ENCODE measurements at regions not wholly inside any gene's neighbourhood (a gene's known extent, or its start where the extent isn't known, plus 50 kb on each side); places are given as distances from the start of the nearest gene placed in this dataset.
A peak's percentile ranks its signal among the peaks of the same experiment; 100 is the strongest.

GRCh38 chr13:47049276-47049989, 152.6 kb upstream of the HTR2A start:
- DNase-seq (ENCODE audit: low spot score), result no peak

- DNase-seq (ENCODE audit: low spot score), result no peak
Observed at GRCh38 chr13:47046706-47047105, 149.9 kb upstream of the HTR2A start.

- no peak for DNase-seq (ENCODE audit: low spot score)
Observed at GRCh38 chr13:47044842-47045241, 148.0 kb upstream of the HTR2A start.

- peak; percentile 84 for DNase-seq (ENCODE audit: low spot score)
Observed at GRCh38 chr13:47039106-47039505, 142.3 kb upstream of the HTR2A start.

GRCh38 chr13:47038188-47038587, 141.3 kb upstream of the HTR2A start:
- DNase-seq (ENCODE audit: low spot score), result peak; percentile 25

- peak; percentile 79 for DNase-seq (ENCODE audit: low spot score)
Observed at GRCh38 chr13:47036294-47037008, 139.6 kb upstream of the HTR2A start.

- DNase-seq (ENCODE audit: low spot score), result peak; percentile 85
Observed at GRCh38 chr13:47033216-47033615, 136.4 kb upstream of the HTR2A start.

GRCh38 chr13:47027780-47028437, 131.1 kb upstream of the HTR2A start:
- no peak for DNase-seq (ENCODE audit: low spot score)

GRCh38 chr13:47025791-47026447, 129.1 kb upstream of the HTR2A start:
- no peak for DNase-seq (ENCODE audit: low spot score)

- no peak for DNase-seq (ENCODE audit: low spot score)
Observed at GRCh38 chr13:47019977-47020376, 123.1 kb upstream of the HTR2A start.

GRCh38 chr13:47017476-47017875, 120.6 kb upstream of the HTR2A start:
- DNase-seq (ENCODE audit: low spot score), result peak; percentile 9

GRCh38 chr13:47008318-47008717, 111.5 kb upstream of the HTR2A start:
- no peak for DNase-seq (ENCODE audit: low spot score)

- no peak for DNase-seq (ENCODE audit: low spot score)
Observed at GRCh38 chr13:47005756-47006414, 109.0 kb upstream of the HTR2A start.

GRCh38 chr13:47004540-47004939, 107.7 kb upstream of the HTR2A start:
- DNase-seq (ENCODE audit: low spot score), result no peak

GRCh38 chr13:47004027-47004426, 107.2 kb upstream of the HTR2A start:
- DNase-seq (ENCODE audit: low spot score), result no peak

GRCh38 chr13:47000165-47000564, 103.3 kb upstream of the HTR2A start:
- no peak for DNase-seq (ENCODE audit: low spot score)

GRCh38 chr13:46996316-46997030, 99.6 kb upstream of the HTR2A start:
- DNase-seq (ENCODE audit: low spot score), result no peak

- DNase-seq (ENCODE audit: low spot score), result no peak
Observed at GRCh38 chr13:46995874-46996273, 99.0 kb upstream of the HTR2A start.

GRCh38 chr13:46994492-46994891, 97.6 kb upstream of the HTR2A start:
- no peak for DNase-seq (ENCODE audit: low spot score)

- peak; percentile 34 for DNase-seq (ENCODE audit: low spot score)
Observed at GRCh38 chr13:46992383-46992952, 95.6 kb upstream of the HTR2A start.

GRCh38 chr13:46983881-46984280, 87.0 kb upstream of the HTR2A start:
- peak; percentile 87 for DNase-seq (ENCODE audit: low spot score)
